GM03348 (cell line): ENCODE measurements at regions not wholly inside any gene's neighbourhood (a gene's known extent, or its start where the extent isn't known, plus 50 kb on each side); places are given as distances from the start of the nearest gene placed in this dataset.
"Not testable (repeated sequence)": the region's sequence is repeated elsewhere in the genome, so short reads cannot be mapped to it uniquely, and the experiment has no call there.

ENCODE experiments used
- DNase-seq: peaks from one replicate; pipeline ENCODE4 v3.0.0; 2012; ENCODE audit warnings: low spot score

DNA sequence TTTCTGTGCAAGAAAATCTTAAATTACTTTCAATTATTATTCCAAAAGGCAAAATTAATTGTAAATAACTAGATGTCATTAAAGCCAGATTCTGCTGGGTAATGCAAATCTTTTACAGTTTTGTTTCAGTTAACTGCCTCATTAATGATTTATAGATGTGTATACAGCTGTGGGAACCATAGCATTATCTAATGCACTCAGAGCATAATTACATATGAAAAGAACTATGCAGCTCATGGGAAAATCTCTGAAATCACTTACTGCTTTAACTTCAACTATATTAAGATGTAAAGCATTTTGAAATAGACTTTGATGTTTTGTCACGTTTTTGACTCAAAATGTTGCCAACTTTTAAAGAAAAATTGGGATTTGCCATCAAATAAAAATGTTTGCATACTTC lies 630.3 kb upstream of the KLHL4 start:
- no peak for DNase-seq

DNA sequence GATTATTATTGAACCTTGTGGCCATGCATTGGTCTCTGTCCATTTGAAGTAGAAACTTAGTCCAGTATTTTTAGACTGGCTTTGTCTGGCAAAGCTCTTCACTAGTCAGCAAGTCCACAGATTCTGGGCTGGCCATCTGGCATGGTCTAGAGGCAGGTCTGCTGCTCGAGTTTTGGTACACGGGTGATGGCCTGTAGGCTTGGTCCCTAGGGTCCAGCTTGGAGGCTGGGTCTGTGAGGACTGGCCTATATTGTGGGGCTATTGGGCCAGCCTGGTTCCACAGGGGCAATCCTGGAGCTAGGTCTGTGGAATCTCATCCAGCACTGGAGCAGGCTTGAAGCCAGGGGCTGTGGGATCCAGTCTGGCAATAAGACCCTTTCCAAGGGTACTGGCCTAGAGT lies 607.6 kb upstream of the KLHL4 start:
- no peak for DNase-seq

DNA sequence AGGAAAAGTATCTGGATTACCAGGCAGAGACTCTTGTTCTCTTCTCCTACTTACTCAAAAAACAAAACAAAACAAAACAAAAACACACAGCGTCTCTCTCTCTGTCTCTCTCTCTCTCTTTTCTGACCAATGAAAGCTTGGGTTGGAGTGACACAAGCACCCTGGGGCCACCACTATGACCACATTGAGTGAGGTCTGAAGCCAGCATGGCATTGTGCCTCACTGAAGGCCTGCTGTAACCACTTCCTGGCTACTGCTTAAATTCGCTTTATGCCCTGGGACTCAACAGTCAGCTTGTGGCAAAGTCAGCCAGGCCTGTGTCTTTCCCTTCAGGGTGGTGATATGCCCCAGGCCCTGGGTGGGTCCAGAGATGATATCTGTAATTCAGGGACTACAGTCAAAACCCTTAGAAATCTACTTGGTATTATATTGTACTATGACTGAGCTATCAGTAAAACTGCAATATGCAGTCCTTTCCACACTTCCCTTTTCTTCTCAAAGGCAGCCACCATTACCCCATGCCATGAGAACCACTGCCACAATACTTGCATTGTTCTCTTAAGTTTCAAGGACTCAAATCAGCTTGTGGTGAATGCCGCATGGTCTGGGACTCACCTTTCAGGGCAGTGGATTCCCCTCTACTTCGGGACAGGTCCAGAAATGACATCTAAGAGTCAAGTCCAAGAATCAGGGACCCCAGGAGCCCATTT lies 606.8 kb upstream of the KLHL4 start:
- DNase-seq = no peak

DNA sequence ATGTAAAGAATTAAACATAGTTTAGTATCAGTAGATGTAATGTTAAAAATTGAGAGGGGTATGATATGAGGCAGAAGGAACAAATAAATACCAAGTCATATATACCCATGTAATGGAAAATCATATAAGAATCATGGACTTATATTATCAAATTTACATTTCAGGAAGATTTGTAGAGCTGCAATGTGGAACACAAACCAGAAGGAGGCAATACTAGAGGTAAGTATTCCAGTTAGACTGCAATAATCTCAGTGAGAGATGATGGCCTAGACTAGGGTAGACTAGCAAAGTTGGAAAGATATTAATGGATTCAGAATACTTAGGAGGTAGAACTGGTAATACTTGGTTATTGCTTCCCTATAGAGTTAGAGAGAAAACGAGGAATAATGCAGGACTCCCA lies 603.0 kb upstream of the KLHL4 start:
- DNase-seq = no peak

DNA sequence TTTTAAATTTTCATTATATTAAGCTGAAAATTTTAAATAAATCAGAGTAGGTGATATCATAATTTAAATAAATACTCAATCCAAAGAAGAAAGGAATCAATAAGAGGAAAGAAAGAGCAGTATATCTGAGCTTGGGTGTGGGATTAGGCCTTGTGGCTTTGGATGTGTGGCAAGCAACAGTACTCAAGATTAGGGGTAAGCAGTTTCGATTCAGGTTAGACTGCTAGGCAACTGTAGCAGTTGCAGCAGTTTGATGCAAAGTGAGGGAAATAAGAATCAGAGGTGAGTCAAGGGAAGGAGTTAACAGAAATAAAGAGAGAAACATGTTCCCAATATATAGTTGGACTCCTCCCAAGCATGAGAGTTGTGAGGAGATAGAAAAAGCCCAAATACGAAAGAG lies 599.6 kb upstream of the KLHL4 start:
- DNase-seq = no peak

DNA sequence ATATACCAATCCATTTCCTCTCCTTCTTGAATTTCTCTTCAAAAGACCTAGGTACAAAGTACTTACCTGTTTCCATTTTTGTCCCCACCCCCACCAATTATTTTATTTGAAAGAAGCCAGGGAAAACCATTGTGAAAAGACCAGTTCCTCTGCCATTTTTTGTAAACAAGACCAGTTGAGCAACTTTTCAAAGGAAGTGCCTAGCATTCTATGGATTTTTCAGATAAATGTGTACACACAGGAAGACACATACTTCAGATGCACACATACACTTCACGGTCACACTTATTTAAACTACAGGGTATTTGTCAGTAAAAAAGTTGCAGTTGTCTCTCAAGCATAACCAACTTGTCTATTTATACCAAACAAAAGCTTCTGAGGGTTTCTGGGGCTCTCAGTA lies 587.2 kb upstream of the KLHL4 start:
- no peak for DNase-seq

DNA sequence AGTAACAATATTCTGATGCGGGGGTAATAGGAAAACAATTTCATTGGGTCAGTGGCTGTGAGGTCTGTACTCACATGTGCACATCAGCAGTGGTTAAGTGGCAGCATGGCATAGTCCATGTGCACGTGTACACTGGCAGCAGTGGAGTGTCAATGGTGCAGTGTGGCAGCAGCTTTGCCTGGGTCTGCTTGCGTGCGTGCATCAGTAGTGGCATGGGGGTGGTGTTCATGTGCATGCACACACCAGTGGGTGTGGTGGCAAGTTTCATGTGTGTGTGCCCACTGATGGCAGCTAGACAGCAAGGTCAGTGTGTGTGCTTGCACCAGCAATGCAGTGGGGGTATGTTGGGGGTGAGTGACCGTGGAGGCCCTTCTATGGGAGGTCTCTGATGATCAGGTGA lies 581.6 kb upstream of the KLHL4 start:
- no peak for DNase-seq

DNA sequence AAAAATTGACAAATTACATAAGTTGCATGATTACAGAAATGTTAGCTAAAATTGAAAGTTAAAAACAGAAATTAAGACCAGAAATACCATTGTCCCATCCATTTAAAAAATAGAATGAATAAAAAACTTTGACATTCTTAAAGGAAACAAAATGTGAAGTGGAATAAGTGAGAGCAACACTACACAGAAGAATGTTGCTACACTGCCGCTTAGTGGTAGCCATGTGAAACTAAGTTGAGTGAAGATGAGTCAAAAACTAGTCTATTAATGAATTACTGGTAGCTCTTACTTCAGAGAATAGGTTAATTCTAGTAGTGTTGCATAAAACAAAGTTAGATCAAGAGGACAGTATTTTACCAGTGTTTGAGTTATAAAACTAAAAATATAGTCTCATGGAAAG lies 571.0 kb upstream of the KLHL4 start:
- DNase-seq = peak; percentile 1

DNA sequence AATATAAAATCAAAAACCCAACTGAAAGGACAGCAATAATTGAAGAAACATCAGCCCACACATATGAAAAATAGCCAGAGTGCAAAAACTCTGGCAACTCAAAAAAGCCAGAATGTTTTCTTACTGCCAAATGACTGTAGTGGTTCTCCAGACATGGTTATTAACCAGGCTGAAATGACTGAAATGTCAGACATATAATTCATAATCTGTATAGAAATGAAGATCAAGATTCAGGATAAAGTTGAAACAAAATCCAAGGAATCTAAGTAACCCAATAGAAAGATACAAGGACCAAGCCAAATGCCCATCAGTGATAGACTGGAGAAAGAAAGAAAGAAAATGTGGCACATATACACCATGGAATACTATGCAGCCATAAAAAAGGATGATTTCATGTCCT lies 553.3 kb upstream of the KLHL4 start:
- DNase-seq = no peak

DNA sequence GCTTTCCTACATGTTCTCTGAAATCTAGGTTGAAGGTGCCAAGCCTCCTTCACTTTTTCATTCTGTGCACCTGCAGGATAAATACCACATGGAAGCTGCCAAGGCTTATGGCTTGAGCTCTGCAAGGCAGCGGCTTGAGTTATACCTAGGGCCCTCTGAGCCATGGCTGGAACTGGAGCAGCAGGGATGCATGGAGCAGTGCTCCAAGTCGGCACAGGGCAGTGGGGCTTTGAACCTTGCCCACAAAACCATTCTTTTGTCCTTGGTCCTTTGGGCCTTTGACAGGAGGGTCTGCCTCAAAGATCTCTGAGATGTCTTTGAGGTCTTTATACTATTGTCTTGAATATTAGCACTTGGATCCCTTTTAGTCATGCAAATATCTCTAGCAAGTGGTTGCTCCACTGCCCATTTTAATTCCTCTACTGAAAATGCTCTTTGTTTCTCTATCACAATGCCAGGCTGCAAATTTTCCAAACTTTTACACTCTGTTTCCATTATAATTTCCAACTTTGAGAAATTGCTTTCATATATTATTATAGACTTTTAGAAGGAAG lies 536.2 kb upstream of the KLHL4 start:
- DNase-seq = no peak

DNA sequence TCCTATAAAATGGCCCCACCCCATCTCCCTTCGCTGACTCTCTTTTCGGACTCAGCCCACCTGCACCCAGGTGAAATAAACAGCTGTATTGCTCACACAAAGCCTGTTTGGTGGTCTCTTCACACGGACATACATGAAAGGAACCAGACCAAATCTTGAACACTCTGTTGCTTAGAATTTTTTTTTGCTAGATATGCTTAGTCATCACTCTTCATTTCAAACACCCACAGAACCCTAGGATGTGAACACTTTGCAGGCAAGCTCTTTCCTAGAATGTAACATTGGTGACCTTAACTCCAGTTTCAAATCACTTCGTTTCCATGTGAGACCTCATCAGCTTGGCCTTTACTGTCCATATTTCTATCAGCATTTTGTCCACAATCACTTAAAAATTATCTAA lies 530.3 kb upstream of the KLHL4 start:
- DNase-seq = not testable (repeated sequence)

DNA sequence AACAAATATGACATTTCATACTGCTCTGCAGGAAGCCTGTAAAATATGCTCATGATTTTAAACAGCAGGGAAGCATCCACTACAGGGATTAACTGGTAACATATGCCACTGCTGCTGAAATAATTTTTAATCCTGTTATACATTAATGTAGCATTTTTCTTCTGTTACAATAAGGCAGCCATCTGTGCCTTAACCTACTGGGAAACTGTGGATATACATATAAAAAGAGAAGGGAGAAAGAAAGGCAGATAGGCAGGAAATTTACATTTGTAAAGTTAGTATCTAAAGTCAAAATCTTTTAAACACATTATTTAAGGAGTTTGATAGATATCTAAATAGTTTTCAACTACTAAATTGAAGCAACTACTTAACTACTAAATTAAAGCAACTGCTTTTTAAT lies 514.6 kb upstream of the KLHL4 start:
- no peak for DNase-seq

DNA sequence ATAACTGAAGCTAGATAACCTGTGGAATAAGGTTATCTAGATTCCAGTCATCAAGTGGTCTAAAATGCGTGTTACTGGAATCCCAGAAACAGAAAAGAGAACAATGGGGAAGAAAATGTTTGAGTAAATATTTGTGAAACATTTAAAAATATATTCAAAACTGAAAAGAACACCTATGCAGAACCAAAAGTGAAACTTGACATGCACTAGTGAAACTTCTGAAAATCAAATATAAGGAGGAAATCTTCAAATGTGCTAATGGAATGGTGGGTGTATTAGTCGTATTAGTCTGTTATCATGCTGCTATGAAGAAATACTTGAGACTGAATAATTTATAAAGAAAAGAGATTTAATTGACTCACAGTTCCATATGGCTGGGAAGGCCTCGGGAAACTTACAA lies 512.4 kb upstream of the KLHL4 start:
- no peak for DNase-seq

DNA sequence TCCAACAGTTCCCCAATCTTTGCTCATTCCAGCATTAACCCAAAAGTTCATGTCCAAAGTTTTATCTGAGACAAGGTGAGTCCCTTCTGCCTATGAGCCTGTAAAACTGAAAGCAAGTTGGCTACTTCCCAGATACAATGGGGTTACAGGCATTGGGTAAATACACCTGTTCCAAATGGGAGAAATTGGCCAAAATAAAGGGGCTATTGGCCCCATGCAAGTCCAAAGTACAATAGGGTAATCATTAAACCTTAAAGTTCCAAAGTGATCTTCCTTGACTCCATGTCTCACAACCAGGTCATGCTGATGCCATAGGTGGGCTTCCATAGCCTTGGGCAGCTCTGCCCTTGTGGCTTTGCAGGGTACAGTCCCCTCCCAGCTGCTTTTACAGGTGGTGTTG lies 511.7 kb upstream of the KLHL4 start:
- DNase-seq = no peak

DNA sequence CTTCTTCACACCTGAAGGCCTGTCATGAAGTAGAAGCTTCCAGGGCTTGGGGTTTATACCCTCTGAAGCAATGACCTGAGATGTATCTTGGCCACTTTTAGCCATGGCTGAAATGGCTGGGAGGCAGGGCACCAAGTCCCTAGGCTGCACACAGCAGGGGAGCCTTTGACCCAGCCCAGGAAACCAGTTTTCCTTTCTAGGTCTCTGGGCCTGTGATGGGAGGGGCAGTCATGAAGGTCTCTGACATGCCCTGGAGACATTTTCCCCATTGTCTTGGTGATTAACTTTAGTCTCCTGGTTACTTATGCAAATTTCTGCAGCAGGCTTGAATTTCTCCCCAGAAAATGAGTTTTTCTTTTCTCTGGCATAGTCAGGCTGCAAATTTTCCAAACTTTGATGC lies 511.0 kb upstream of the KLHL4 start:
- no peak for DNase-seq

DNA sequence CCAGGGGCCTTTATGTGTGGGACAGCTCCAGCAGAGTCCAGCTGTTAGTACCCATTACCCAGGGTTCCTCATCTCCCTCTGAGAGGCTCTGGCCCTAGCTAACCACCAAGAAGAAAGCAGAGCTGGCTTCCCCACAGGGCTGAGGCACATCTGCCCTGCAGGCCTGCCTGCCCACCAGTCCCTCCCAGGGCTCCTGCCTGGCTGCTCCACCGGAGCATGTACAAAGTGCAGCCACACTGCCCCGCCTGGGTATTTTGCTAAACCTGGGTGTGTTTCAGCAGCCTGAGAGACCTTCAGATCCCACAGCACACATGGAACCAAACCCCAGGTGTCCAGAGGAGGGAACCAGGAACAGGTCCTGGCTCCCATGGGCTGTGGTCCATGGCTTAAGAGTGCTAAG lies 500.4 kb upstream of the KLHL4 start:
- no peak for DNase-seq

DNA sequence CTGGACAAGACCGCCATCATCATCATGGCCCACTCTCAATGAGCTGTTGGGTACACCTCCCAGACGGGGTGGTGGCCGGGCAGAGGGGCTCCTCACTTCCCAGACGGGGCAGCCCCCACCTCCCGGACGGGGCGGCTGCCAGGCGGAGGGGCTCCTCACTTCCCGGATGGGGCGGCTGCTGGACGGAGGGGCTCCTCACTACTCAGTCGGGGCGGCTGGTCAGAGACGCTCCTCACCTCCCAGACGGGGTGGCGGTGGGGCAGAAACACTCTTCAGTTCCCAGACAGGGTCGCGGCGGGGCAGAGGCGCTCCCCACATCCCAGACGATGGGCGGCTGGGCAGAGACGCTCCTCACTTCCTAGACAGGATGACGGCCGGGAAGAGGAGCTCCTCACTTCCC lies 484.5 kb upstream of the KLHL4 start:
- not testable (repeated sequence) for DNase-seq

DNA sequence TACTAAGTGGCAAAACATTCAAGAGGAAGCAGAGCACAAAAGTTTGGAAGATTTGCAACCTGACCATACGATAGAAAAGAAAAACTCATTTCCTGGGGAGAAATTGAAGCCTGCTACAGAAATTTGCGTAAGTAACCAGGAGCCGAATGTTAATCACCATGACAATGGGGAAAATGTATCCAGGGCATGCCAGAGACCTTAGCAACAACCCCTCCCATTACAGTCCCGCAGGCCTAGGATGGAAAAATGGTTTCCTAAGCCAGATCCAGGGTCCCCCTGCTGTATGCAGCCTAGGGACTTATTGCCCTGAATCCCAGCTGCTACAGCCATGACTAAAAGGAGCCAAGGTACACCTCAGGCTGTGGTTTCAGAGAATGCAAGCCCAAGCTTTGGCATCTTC lies 472.2 kb upstream of the KLHL4 start:
- no peak for DNase-seq

DNA sequence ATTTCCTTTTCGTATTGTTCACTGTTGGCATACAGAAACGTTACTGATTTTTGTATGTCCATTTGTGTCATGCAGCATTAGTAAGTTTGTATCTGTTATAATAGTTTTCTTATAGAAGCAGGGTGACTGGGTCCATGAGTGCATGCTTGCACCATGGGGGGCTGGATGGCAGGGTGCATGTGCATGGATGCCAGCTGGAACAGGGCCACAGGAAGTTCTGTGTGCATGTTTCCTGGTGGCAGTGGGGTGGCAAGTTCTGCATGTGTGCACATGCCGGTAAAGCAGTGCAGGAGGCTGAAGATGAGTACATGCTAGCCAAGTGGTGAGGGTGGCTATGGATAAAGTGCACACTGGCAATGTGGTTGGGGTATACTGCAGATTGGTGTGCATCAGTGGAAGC lies 468.0 kb upstream of the KLHL4 start:
- no peak for DNase-seq

DNA sequence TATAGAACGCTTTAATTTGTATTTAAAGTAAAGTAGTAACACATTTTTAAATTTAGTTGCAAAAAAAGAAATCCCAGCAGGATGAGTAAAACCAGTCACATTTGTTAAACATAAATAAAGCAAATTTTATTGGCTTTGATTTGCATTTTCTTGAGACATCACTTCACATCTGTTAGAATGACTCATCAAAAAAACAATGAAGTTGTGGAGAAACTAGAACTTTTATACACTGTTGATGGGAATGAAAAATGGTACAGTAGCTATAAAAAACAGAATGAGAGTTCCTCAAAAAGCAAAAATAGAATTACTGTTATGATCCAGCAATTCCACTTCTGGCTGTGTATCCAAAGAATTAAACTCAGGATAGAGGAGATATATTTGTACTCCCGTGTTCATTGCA lies 454.0 kb upstream of the KLHL4 start:
- no peak for DNase-seq

DNA sequence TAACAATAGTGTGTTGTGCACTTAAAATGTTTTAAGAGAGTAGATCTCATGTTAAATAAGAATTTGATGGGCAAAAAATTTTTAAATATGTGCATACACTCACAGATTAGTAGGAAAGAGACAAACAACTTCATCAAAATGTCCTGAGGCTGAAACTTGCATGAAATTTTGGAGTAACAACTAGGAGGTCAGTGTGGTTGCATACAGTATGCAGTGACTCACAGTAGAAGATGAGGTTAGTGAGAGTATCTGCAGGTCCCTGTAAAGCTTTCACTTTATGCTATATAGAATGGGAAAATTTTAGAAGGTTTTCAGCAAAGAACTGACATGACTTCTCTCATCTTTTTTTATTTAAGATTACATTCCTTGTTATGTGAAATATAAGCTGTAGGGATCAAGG lies 453.1 kb upstream of the KLHL4 start:
- no peak for DNase-seq

DNA sequence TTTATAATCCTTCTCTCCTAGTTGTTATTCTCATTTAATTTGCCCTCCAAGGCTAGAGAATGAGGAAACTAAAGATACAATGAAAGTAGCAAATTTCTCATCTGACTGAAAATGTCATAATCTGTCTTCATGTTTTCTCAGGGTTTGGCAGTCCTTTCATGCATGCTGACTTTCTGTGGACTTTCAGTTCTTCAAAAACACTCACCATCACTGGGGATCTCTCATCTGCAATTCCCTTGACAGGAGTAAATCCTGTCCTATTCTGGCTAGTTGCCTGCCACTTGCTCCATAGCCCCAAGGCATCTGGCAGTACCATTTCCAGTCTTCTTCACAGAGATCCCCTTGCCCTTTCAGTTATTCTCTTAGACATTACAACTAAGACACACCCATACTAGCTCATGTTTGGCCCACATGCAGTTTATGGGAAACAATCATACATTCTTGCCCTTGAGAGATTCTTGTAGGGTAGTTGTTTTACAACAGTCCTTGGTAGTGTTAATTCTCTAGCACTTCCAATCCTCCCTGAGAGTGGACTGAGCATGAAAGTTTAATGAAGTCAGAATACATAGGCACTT lies 449.7 kb upstream of the KLHL4 start:
- DNase-seq = no peak

DNA sequence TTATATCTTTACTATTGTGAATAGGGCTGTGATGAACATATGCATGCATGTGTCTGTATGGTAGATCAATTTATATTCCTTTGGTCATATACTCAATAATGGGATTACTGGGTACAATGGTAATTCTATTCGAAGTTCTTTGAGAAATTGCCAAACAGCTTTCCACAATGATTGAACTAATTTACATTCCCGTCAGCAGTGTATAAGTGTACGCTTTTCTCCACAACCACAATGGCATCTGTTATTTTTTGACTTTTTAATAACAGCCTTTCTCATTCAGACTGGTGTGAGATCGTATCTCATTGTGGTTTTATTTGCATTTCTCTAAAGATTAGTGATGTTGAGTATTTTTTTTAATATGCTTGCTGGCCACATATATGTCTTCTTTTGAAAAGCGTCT lies 439.4 kb upstream of the KLHL4 start:
- DNase-seq = no peak

DNA sequence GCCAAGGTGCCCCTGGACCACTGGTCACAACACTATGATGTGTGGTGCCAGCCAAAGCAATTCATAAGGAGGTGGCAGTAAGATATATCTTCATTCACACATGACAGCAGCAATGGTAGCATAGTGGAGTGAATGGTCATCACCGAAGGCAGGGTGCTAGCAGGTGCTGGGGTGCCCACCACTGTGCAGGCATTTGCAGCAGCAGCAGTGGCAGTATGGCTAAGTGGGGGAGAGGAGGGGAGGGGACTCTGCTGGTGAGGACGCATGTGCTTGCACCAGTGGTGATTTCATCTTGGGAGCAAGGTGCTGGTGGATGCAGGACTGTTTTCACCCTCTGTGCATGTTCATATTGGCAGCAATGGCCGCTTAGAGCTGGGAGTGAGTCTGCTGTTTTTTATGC lies 419.1 kb upstream of the KLHL4 start:
- no peak for DNase-seq
